Endodermal cell (in vitro differentiated cells): ENCODE measurements at regions not wholly inside any gene's neighbourhood (a gene's known extent, or its start where the extent isn't known, plus 50 kb on each side); places are given as distances from the start of the nearest gene placed in this dataset.

Source experiments
- DNase-seq: peaks from one replicate; pipeline ENCODE4 v3.0.0-alpha.2; 2017
- H3K27ac ChIP-seq: 2 replicates; pipeline ENCODE4 v1.5.1; 2013; ENCODE audit warnings: mild to moderate bottlenecking, low read depth, low read length, moderate library complexity
- H3K27me3 ChIP-seq: 2 replicates; pipeline ENCODE4 v1.6.1; 2013; ENCODE audit warnings: mild to moderate bottlenecking, low read length, moderate library complexity; ENCODE audit not compliant: insufficient read depth, control insufficient read depth, poor library complexity, severe bottlenecking
- H3K36me3 ChIP-seq: 2 replicates; pipeline ENCODE4 v1.7.0; 2013; ENCODE audit warnings: mild to moderate bottlenecking, low read length, moderate library complexity; ENCODE audit not compliant: control insufficient read depth, insufficient read depth
- H3K4me1 ChIP-seq: one replicate; pipeline ENCODE4 v1.7.0; 2013; ENCODE audit warnings: low read length; ENCODE audit not compliant: control insufficient read depth, insufficient read depth
- H3K4me3 ChIP-seq: 2 replicates; pipeline ENCODE4 v1.5.1; 2013; ENCODE audit warnings: mild to moderate bottlenecking, low read length, moderate library complexity
- H3K9ac ChIP-seq: 2 replicates; pipeline ENCODE4 v1.6.1; 2013; ENCODE audit warnings: mild to moderate bottlenecking, low read length, moderate library complexity; ENCODE audit not compliant: poor library complexity, severe bottlenecking; ENCODE audit errors: extremely low read depth
- H3K9me3 ChIP-seq: 2 replicates; pipeline ENCODE4 v1.6.1; 2013; ENCODE audit warnings: mild to moderate bottlenecking, low read length, moderate library complexity; ENCODE audit not compliant: control insufficient read depth
- H3K27ac Mint-ChIP-seq: 2 replicates; pipeline ENCODE4 v1.8.0; 2020; ENCODE audit warnings: mixed read lengths
- H3K27me3 Mint-ChIP-seq: 2 replicates; pipeline ENCODE4 v1.8.0; 2021; ENCODE audit warnings: mild to moderate bottlenecking, mixed read lengths; ENCODE audit not compliant: insufficient read depth
- H3K36me3 Mint-ChIP-seq: 2 replicates; pipeline ENCODE4 v1.8.0; 2020; ENCODE audit warnings: low read depth, mixed read lengths
- H3K4me1 Mint-ChIP-seq: 2 replicates; pipeline ENCODE4 v1.8.0; 2020; ENCODE audit warnings: mixed read lengths
- H3K4me3 Mint-ChIP-seq: 2 replicates; pipeline ENCODE4 v1.8.0; 2020; ENCODE audit warnings: mild to moderate bottlenecking, moderate library complexity, mixed read lengths
- H3K9me3 Mint-ChIP-seq: 2 replicates; pipeline ENCODE4 v1.8.0; 2020; ENCODE audit warnings: mild to moderate bottlenecking, mixed read lengths
- WGBS, 2 experiments: methylation state at CpG; one replicate each; pipeline versions ENCODE4 v1.1.5 to v1.1.7; 2013; ENCODE audit warnings: missing lambda C conversion rate in 2 of 2, mixed read lengths in 1 of 2; ENCODE audit not compliant: insufficient coverage in 1 of 2, insufficient read length in 1 of 2; 5-methylcytosine and 5-hydroxymethylcytosine counted together
- TF ChIP-seq, protein P1 (sequence below): fragments of 200-600 bp; sonication (generic); conservative IDR thresholded peaks from 2 replicates; pipeline ENCODE4 v1.5.0; 2021; ENCODE audit warnings: antibody characterized with exemption, mild to moderate bottlenecking

DNA sequence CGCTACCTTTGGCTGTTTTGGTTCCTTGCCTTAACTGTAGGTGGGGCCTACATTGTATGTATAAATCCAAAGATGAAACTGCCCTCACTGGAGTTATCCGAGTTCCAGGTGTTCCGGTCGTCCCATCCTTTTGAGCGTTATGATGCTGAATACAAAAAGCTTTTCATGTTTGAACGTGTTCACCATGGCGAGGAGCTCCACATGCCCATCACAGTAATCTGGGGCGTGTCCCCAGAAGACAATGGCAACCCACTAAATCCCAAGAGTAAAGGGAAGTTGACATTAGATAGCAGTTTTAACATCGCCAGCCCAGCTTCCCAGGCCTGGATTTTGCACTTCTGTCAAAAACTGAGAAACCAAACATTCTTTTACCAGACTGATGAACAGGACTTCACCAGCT, 139.5 kb downstream of the TLR5 start:
- Histone ChIP-seq H3K4me3 (no peak overlapping the region), H3K27ac (no peak overlapping the region), H3K9me3 (no peaks in the 10 kb centered on the region), H3K27me3 (no peaks in the 10 kb centered on the region), H3K9ac (no peak overlapping the region), H3K4me1 (peaks cover 27% of the 10 kb centered on the region), H3K36me3 (peaks cover 10% of the 10 kb centered on the region)
- peaks cover 36% of the 10 kb centered on the region for H3K4me1 Mint-ChIP-seq
- H3K27me3 Mint-ChIP-seq = peaks cover 11% of the 10 kb centered on the region
- WGBS, 2 experiments = 88 to 96% methylated on average over 9 of the region's 9 CpGs
- no peak overlapping the region for H3K4me3 Mint-ChIP-seq
- TF ChIP-seq, protein P1, sequence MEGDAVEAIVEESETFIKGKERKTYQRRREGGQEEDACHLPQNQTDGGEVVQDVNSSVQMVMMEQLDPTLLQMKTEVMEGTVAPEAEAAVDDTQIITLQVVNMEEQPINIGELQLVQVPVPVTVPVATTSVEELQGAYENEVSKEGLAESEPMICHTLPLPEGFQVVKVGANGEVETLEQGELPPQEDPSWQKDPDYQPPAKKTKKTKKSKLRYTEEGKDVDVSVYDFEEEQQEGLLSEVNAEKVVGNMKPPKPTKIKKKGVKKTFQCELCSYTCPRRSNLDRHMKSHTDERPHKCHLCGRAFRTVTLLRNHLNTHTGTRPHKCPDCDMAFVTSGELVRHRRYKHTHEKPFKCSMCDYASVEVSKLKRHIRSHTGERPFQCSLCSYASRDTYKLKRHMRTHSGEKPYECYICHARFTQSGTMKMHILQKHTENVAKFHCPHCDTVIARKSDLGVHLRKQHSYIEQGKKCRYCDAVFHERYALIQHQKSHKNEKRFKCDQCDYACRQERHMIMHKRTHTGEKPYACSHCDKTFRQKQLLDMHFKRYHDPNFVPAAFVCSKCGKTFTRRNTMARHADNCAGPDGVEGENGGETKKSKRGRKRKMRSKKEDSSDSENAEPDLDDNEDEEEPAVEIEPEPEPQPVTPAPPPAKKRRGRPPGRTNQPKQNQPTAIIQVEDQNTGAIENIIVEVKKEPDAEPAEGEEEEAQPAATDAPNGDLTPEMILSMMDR = no peak
- H3K36me3 Mint-ChIP-seq = peaks cover 20% of the 10 kb centered on the region
- no peak for DNase-seq
- H3K27ac Mint-ChIP-seq = no peak overlapping the region
- H3K9me3 Mint-ChIP-seq = no peaks in the 10 kb centered on the region

- no peak overlapping the region for H3K27ac Mint-ChIP-seq
- no peaks in the 10 kb centered on the region for H3K9me3 Mint-ChIP-seq
- peaks cover 10% of the 10 kb centered on the region for H3K36me3 ChIP-seq
- no peak for DNase-seq
- TF ChIP-seq, protein P1 = no peak
- no peak overlapping the region for H3K27ac ChIP-seq
- H3K9ac ChIP-seq = no peak overlapping the region
- 90 to 91% methylated on average over 4 to 5 of the region's 5 CpGs for WGBS, 2 experiments
- H3K9me3 ChIP-seq = no peaks in the 10 kb centered on the region
- peaks cover 11% of the 10 kb centered on the region for H3K27me3 Mint-ChIP-seq
- no peaks in the 10 kb centered on the region for H3K27me3 ChIP-seq
- no peak overlapping the region for H3K4me3 ChIP-seq
- H3K4me1 ChIP-seq = peaks cover 23% of the 10 kb centered on the region
- peaks cover 54% of the 10 kb centered on the region for H3K4me1 Mint-ChIP-seq
- peaks cover 20% of the 10 kb centered on the region for H3K36me3 Mint-ChIP-seq
- no peak overlapping the region for H3K4me3 Mint-ChIP-seq
These were observed 136.7 kb downstream of the TLR5 start for GRCh38 chr1:223006371-223006770.

DNA sequence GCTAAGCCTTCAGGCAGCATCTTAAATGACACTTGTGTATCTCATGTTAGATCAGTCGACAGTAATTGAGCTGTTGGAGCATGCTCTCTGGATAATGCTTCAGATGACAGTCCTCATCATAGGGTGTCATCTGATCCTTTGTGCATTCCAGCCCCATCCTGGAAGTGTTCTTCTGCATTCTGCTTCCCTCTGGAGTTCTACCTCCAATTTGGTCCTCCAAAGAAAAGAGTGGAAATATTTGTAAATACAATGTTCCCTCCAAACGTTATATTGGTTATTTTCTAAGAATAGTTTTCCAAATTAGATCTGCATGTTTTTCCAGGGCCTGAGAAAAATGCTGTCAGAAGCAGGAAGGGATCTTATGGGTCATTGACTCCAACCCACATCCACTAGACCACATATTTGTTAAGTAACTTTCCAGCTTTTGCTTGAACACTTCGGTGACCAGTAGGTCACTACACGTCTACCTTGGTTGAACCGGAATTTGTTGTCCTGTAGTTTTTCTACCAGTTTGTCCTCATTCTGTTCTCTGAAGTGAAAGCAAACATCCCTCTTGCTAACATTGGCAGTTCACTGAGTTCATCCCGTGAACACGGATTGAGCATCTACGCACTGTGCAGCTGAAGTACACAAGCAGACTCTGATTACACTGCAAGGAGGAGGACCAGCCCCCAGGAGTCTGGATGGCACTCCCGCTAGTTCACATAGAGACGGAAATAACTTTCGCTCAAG, 136.0 kb downstream of the TLR5 start:
- H3K27ac Mint-ChIP-seq = no peak overlapping the region
- DNase-seq = no peak
- Histone ChIP-seq H3K27me3 (no peaks in the 10 kb centered on the region), H3K4me3 (no peak overlapping the region), H3K36me3 (peaks cover 10% of the 10 kb centered on the region), H3K27ac (peak overlapping the region; percentile 21), H3K9ac (no peak overlapping the region), H3K9me3 (no peaks in the 10 kb centered on the region), H3K4me1 (peaks cover 18% of the 10 kb centered on the region)
- H3K9me3 Mint-ChIP-seq = no peaks in the 10 kb centered on the region
- TF ChIP-seq, protein P1 = no peak
- no peak overlapping the region for H3K4me3 Mint-ChIP-seq
- WGBS, 2 experiments = 84 to 89% methylated on average over 10 to 11 of the region's 11 CpGs
- H3K4me1 Mint-ChIP-seq = peaks cover 50% of the 10 kb centered on the region
- H3K36me3 Mint-ChIP-seq = peaks cover 20% of the 10 kb centered on the region
- H3K27me3 Mint-ChIP-seq = peaks cover 11% of the 10 kb centered on the region
